HCT116 (cell line): ENCODE measurements at regions not wholly inside any gene's neighbourhood (a gene's known extent, or its start where the extent isn't known, plus 50 kb on each side); places are given as distances from the start of the nearest gene placed in this dataset.

Experiments used
- ATF3 ChIP-seq: IDR thresholded peaks from 2 replicates; pipeline ENCODE4 v1.6.1; 2012
- CTCF ChIP-seq, 3 experiments: fragments of 200-600 bp in 1 of 3; sonication (generic) in 1 of 3; IDR thresholded peaks in 2 of 3; conservative IDR thresholded peaks in 1 of 3; 2 replicates each; pipeline ENCODE4 v1.5.1; 2012 to 2017; ENCODE audit warnings: low read depth in 2 of 3, low read length in 2 of 3, antibody characterized with exemption in 1 of 3, borderline replicate concordance in 1 of 3, control low read depth in 1 of 3, mild to moderate bottlenecking in 1 of 3, mixed read lengths in 1 of 3, mixed run types in 1 of 3, moderate library complexity in 1 of 3; ENCODE audit not compliant: insufficient read depth in 1 of 3
- EZH2 ChIP-seq: fragments of 200-600 bp; sonication (generic); IDR thresholded peaks from 2 replicates; pipeline ENCODE4 v1.6.1; 2017; ENCODE audit warnings: antibody characterized with exemption, mixed run types
- EZH2phosphoT487 ChIP-seq: fragments of 200-600 bp; IDR thresholded peaks from 2 replicates; pipeline ENCODE4 v1.6.1; 2018; ENCODE audit warnings: antibody characterized with exemption, borderline replicate concordance
- MAX ChIP-seq: IDR thresholded peaks from 2 replicates; pipeline ENCODE4 v1.6.1; 2012
- POLR2AphosphoS5 ChIP-seq: IDR thresholded peaks from 2 replicates; pipeline ENCODE4 v1.6.1; 2011; ENCODE audit warnings: mild to moderate bottlenecking, low read depth, low read length, moderate library complexity
- SIN3A ChIP-seq: IDR thresholded peaks from 2 replicates; pipeline ENCODE4 v1.6.1; 2012; ENCODE audit warnings: low read depth
- SP1 ChIP-seq: IDR thresholded peaks from 2 replicates; pipeline ENCODE4 v1.6.1; 2012; ENCODE audit warnings: low read depth
- TCF7L2 ChIP-seq: IDR thresholded peaks from 2 replicates; pipeline ENCODE4 v1.7.0; 2011; ENCODE audit warnings: borderline replicate concordance, inconsistent platforms; ENCODE audit not compliant: insufficient read depth, insufficient read length; ENCODE audit errors: extremely low read depth
- YY1 ChIP-seq: IDR thresholded peaks from 2 replicates; pipeline ENCODE4 v1.6.1; 2011; ENCODE audit warnings: low read length, low read depth, moderate library complexity, mild to moderate bottlenecking; ENCODE audit not compliant: insufficient replicate concordance; ENCODE audit errors: extremely low read depth
- ZBTB33 ChIP-seq: IDR thresholded peaks from 2 replicates; pipeline ENCODE4 v1.6.1; 2011; ENCODE audit warnings: mild to moderate bottlenecking, low read length, moderate library complexity; ENCODE audit not compliant: insufficient replicate concordance; ENCODE audit errors: extremely low read depth
- ZNF274 ChIP-seq: fragments of 200-500 bp; sonication (Bioruptor generic); IDR thresholded peaks from 2 replicates; pipeline ENCODE4 v1.6.1; 2014; ENCODE audit warnings: mild to moderate bottlenecking, low read depth, low read length, inconsistent platforms

GRCh38 chr2:200172521-200172920 lies 134.0 kb upstream of the SPATS2L start:
- TF ChIP-seq CTCF (IDR thresholded peaks at IDR 0.05 in 2 of 3, conservative IDR thresholded peaks at IDR 0.05 in 1 of 3; ENCODE audit: borderline replicate concordance in 1 of 3, insufficient read depth in 1 of 3, low read depth in 2 of 3, low read length in 2 of 3) (no peak), ZNF274 (no peak), MAX (no peak), YY1 (no peak), SP1 (no peak), EZH2 (no peak), EZH2phosphoT487 (no peak), ATF3 (no peak), POLR2AphosphoS5 (no peak), SIN3A (no peak), TCF7L2 (no peak), ZBTB33 (no peak)
